ENCODE measurements at regions not wholly inside any gene's neighbourhood (a gene's known extent, or its start where the extent isn't known, plus 50 kb on each side); places are given as distances from the start of the nearest gene placed in this dataset.
"Not testable (repeated sequence)": the region's sequence is repeated elsewhere in the genome, so short reads cannot be mapped to it uniquely, and the experiment has no call there.

DNA sequence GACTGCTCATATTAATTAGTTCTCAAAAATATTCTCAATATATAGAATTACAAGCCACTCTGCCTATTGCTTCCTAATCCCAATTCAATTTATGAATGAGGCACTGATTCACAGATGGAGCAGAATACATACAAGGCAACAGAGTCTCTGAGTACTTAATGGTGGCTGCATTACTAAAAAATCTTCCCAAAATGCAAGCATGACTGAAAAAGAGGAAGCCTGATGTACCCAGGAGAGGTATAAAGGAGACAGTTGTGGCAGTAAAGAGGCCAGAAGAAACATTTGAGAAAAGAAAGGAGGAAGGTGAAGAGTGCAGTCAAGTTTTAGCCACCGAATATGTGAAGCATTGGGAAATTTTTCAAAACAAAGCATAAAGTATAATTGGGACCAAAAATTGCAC lies 163.2 kb upstream of the INTU start:
- Histone ChIP-seq H3K79me2 (ENCODE audit: control insufficient read depth, low read length) (no peaks in the 10 kb centered on the region), H3K27ac (ENCODE audit: low read depth, low read length) (no peak overlapping the region), H3K9me2 (replicated peaks; ENCODE audit: control insufficient read depth, low read length) (no peaks in the 10 kb centered on the region), H4K20me1 (ENCODE audit: control insufficient read depth, insufficient read depth, low read depth, low read length) (no peaks in the 10 kb centered on the region), H3K36me3 (ENCODE audit: control insufficient read depth, low read length) (no peaks in the 10 kb centered on the region), H3F3A (ENCODE audit: control insufficient read depth, insufficient read depth) (no peaks in the 10 kb centered on the region), H3K27me3 (ENCODE audit: control insufficient read depth, low read length) (no peaks in the 10 kb centered on the region), H3K4me2 (ENCODE audit: low read length) (no peak overlapping the region), H3K4me1 (ENCODE audit: control insufficient read depth, low read length) (no peaks in the 10 kb centered on the region), H3K9me3 (ENCODE audit: control insufficient read depth, insufficient read depth, low read length) (no peaks in the 10 kb centered on the region), H3K4me3 (ENCODE audit: low read length) (no peak overlapping the region)
- TF ChIP-seq EZH2phosphoT487 (IDR thresholded peaks at IDR 0.05; ENCODE audit: borderline replicate concordance, low read length): no peak
- TF ChIP-seq, protein P1, sequence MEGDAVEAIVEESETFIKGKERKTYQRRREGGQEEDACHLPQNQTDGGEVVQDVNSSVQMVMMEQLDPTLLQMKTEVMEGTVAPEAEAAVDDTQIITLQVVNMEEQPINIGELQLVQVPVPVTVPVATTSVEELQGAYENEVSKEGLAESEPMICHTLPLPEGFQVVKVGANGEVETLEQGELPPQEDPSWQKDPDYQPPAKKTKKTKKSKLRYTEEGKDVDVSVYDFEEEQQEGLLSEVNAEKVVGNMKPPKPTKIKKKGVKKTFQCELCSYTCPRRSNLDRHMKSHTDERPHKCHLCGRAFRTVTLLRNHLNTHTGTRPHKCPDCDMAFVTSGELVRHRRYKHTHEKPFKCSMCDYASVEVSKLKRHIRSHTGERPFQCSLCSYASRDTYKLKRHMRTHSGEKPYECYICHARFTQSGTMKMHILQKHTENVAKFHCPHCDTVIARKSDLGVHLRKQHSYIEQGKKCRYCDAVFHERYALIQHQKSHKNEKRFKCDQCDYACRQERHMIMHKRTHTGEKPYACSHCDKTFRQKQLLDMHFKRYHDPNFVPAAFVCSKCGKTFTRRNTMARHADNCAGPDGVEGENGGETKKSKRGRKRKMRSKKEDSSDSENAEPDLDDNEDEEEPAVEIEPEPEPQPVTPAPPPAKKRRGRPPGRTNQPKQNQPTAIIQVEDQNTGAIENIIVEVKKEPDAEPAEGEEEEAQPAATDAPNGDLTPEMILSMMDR (IDR thresholded peaks at IDR 0.05; ENCODE audit: low read depth, low read length, poor library complexity, severe bottlenecking): no peak

DNA sequence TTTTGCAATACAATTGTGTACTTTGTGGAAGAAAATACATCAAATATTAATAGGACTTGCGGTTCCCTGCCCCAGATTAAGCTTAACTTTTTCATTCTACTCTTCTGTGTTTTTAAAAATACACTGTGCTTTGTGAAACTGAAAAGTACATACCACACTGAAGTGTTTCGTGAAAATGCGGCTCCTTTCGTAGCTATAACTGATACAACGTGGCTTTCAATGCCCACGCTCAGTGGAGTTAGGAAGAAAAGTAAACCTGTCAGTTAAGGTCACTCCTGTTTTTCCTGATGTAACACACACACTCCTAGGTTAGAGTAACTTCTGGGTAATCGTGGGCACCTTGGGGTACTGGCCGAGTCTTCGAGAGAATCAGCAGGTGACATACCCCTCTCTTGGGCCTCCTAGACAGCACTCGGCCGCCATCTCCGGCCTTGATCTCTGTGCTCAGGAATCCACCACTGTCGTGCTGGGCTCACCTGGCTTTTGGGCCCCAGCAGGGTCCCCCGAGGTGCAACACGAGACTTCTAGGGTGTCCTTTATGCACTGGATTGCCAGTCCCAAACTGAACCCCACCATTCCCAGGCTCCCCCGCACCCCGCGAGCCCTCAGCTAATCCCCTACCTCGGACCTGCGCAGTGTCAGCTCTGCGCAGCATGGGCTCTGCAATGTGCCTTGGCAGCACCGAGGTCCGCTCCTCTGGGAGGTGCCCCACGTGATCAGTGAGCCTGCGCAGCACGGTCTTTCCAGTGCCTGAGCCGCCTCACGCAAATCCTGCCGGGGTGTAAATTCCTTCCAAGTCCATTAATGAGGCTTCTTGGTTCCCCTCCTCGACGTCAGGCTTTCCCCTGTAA lies 162.6 kb upstream of the INTU start:
- H4K20me1 ChIP-seq (ENCODE audit: control insufficient read depth, insufficient read depth, low read depth, low read length): no peaks in the 10 kb centered on the region
- H3K27me3 ChIP-seq (ENCODE audit: control insufficient read depth, low read length): no peaks in the 10 kb centered on the region
- H3K9me2 ChIP-seq (replicated peaks; ENCODE audit: control insufficient read depth, low read length): no peaks in the 10 kb centered on the region
- TF ChIP-seq, protein P1 (IDR thresholded peaks at IDR 0.05; ENCODE audit: low read depth, low read length, poor library complexity, severe bottlenecking): no peak
- TF ChIP-seq EZH2phosphoT487 (IDR thresholded peaks at IDR 0.05; ENCODE audit: borderline replicate concordance, low read length): no peak
- H3K36me3 ChIP-seq (ENCODE audit: control insufficient read depth, low read length): no peaks in the 10 kb centered on the region
- H3K79me2 ChIP-seq (ENCODE audit: control insufficient read depth, low read length): no peaks in the 10 kb centered on the region
- H3F3A ChIP-seq (ENCODE audit: control insufficient read depth, insufficient read depth): no peaks in the 10 kb centered on the region
- no peaks in the 10 kb centered on the region for H3K9me3 ChIP-seq (ENCODE audit: control insufficient read depth, insufficient read depth, low read length)
- no peaks in the 10 kb centered on the region for H3K4me1 ChIP-seq (ENCODE audit: control insufficient read depth, low read length)
- H3K4me2 ChIP-seq (ENCODE audit: low read length): no peak overlapping the region
- no peak overlapping the region for H3K27ac ChIP-seq (ENCODE audit: low read depth, low read length)
- no peak overlapping the region for H3K4me3 ChIP-seq (ENCODE audit: low read length)

DNA sequence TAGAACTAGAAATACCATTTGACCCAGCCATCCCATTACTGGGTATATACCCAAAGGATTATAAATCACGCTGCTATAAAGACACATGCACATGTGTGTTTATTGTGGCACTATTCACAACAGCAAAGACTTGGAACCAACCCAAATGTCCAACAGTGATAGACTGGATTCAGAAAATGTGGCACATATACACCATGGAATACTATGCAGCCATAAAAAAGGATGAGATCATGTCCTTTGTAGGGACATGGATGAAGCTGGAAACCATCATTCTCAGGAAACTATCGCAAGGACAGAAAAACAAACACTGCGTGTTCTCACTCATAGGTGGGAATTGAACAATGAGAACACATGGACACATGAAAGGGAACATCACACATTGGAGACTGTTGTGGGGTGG lies 154.5 kb upstream of the INTU start:
- not testable (repeated sequence) for H3K27me3 ChIP-seq (ENCODE audit: control insufficient read depth, low read length); H3F3A ChIP-seq (ENCODE audit: control insufficient read depth, insufficient read depth)

DNA sequence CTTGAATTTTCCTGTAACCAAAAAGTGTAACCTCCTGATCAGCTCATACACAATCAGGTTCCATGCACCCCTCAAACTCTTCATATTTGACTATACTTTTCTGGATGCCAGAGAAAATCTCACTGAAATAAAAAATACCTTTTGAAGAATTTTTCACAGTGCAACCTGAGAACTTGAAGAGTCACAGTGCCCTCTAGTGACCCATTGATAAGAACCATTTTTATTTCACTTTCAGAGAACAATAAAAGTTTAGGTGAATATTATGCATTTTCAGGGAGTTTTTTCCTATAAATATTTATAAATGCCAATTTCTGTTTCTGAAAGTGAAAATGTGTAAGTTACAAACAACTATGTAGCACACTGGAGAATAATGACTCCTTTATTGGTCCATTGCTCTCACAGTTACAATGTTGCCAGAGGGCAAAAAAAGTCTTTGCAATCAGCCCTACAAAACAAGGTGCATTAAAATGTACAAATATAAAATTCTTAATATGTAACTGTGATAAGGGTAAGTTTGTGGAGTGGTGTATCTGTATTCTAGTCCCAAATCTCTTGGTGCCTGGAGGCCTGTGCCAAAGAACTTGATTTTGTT lies 153.6 kb upstream of the INTU start:
- Histone ChIP-seq H4K20me1 (ENCODE audit: control insufficient read depth, insufficient read depth, low read depth, low read length) (no peaks in the 10 kb centered on the region), H3K36me3 (ENCODE audit: control insufficient read depth, low read length) (no peaks in the 10 kb centered on the region), H3K27ac (ENCODE audit: low read depth, low read length) (no peak overlapping the region), H3K4me2 (ENCODE audit: low read length) (no peak overlapping the region), H3K9me3 (ENCODE audit: control insufficient read depth, insufficient read depth, low read length) (no peaks in the 10 kb centered on the region), H3K4me1 (ENCODE audit: control insufficient read depth, low read length) (no peaks in the 10 kb centered on the region), H3K27me3 (ENCODE audit: control insufficient read depth, low read length) (no peaks in the 10 kb centered on the region), H3K9me2 (replicated peaks; ENCODE audit: control insufficient read depth, low read length) (no peaks in the 10 kb centered on the region), H3K79me2 (ENCODE audit: control insufficient read depth, low read length) (no peaks in the 10 kb centered on the region), H3F3A (ENCODE audit: control insufficient read depth, insufficient read depth) (no peaks in the 10 kb centered on the region), H3K4me3 (ENCODE audit: low read length) (no peak overlapping the region)
- TF ChIP-seq, protein P1 (IDR thresholded peaks at IDR 0.05; ENCODE audit: low read depth, low read length, poor library complexity, severe bottlenecking): peak; percentile 60
- no peak for TF ChIP-seq EZH2phosphoT487 (IDR thresholded peaks at IDR 0.05; ENCODE audit: borderline replicate concordance, low read length)

More for the DNA sequence above, 154.5 kb upstream of the INTU start:
- not testable (repeated sequence) for H4K20me1 ChIP-seq (ENCODE audit: control insufficient read depth, insufficient read depth, low read depth, low read length); H3K36me3 ChIP-seq (ENCODE audit: control insufficient read depth, low read length); H3K27ac ChIP-seq (ENCODE audit: low read depth, low read length); H3K4me3 ChIP-seq (ENCODE audit: low read length); H3K79me2 ChIP-seq (ENCODE audit: control insufficient read depth, low read length); H3K9me2 ChIP-seq (replicated peaks; ENCODE audit: control insufficient read depth, low read length); H3K4me2 ChIP-seq (ENCODE audit: low read length); H3K4me1 ChIP-seq (ENCODE audit: control insufficient read depth, low read length); H3K9me3 ChIP-seq (ENCODE audit: control insufficient read depth, insufficient read depth, low read length)
